ENCODE measurements at regions not wholly inside any gene's neighbourhood (a gene's known extent, or its start where the extent isn't known, plus 50 kb on each side); places are given as distances from the start of the nearest gene placed in this dataset.

- Histone ChIP-seq H3K4me1 (no peaks in the 10 kb centered on the region), H3K9me3 (no peaks in the 10 kb centered on the region), H3K27ac (no peak overlapping the region), H3K27me3 (no peaks in the 10 kb centered on the region), H3K4me3 (no peak overlapping the region), H3K36me3 (no peaks in the 10 kb centered on the region)
- no peak for TF ChIP-seq POLR2AphosphoS5 (IDR thresholded peaks at IDR 0.05)
- no peak for TF ChIP-seq CTCF (IDR thresholded peaks at IDR 0.05)
- TF ChIP-seq EP300 (IDR thresholded peaks at IDR 0.05) = no peak
- TF ChIP-seq POLR2A (IDR thresholded peaks at IDR 0.05) = no peak
- DNase-seq = no peak
- intact Hi-C loops (cut with DNase I; ENCODE audit: low total_unique reads) = no loop called here
- WGBS, 5 donors = 76 to 93% (median 89%) methylated on average over 1 of the region's 1 CpG
Measured at GRCh38 chr10:3698312-3698711, 86.7 kb downstream of the KLF6 start.

GRCh38 chr10:3693698-3694080, 91.3 kb downstream of the KLF6 start:
- intact Hi-C loops (cut with DNase I; ENCODE audit: low total_unique reads) = no loop called here

GRCh38 chr10:3693022-3693697, 91.8 kb downstream of the KLF6 start:
- no peak for TF ChIP-seq EP300 (IDR thresholded peaks at IDR 0.05)
- no peak for TF ChIP-seq CTCF (IDR thresholded peaks at IDR 0.05)
- no peak for TF ChIP-seq POLR2AphosphoS5 (IDR thresholded peaks at IDR 0.05)
- TF ChIP-seq POLR2A (IDR thresholded peaks at IDR 0.05) = no peak
- Histone ChIP-seq H3K4me3 (no peak overlapping the region), H3K27ac (no peak overlapping the region), H3K9me3 (no peaks in the 10 kb centered on the region), H3K4me1 (peaks cover 0 to 7% (median 0%) of the 10 kb centered on the region in 4 donors), H3K36me3 (no peaks in the 10 kb centered on the region), H3K27me3 (no peaks in the 10 kb centered on the region)
- WGBS, 5 donors = 92 to 95% (median 95%) methylated on average over 10 to 11 of the region's 11 CpGs
- DNase-seq = no peak
- intact Hi-C loops (cut with DNase I; ENCODE audit: low total_unique reads) = no loop called here

More at GRCh38 chr10:3693698-3694080, 91.3 kb downstream of the KLF6 start:
- DNase-seq = no peak
- H3K9me3 ChIP-seq = no peaks in the 10 kb centered on the region
- WGBS, 5 donors = 29 to 57% (median 46%) methylated on average over 1 of the region's 1 CpG
- no peak overlapping the region for H3K4me3 ChIP-seq
- H3K36me3 ChIP-seq = no peaks in the 10 kb centered on the region
- peaks cover 0 to 7% (median 0%) of the 10 kb centered on the region in 4 donors for H3K4me1 ChIP-seq
- TF ChIP-seq POLR2AphosphoS5 (IDR thresholded peaks at IDR 0.05) = no peak
- no peak for TF ChIP-seq CTCF (IDR thresholded peaks at IDR 0.05)
- no peak for TF ChIP-seq POLR2A (IDR thresholded peaks at IDR 0.05)
- no peak for TF ChIP-seq EP300 (IDR thresholded peaks at IDR 0.05)
- H3K27ac ChIP-seq = no peak overlapping the region
- no peaks in the 10 kb centered on the region for H3K27me3 ChIP-seq

- H3K4me3 ChIP-seq = no peak overlapping the region
- TF ChIP-seq POLR2AphosphoS5 (IDR thresholded peaks at IDR 0.05) (no peak), EP300 (IDR thresholded peaks at IDR 0.05) (no peak), POLR2A (IDR thresholded peaks at IDR 0.05) (no peak), CTCF (IDR thresholded peaks at IDR 0.05) (no peak)
- no peak for DNase-seq
- peak overlapping the region in 1 of 5 donors; percentile 20 for H3K27ac ChIP-seq
- intact Hi-C loops (cut with DNase I; ENCODE audit: low total_unique reads) = no loop called here
- no peaks in the 10 kb centered on the region for H3K27me3 ChIP-seq
- peaks cover 0 to 7% (median 0%) of the 10 kb centered on the region in 4 donors for H3K4me1 ChIP-seq
- 33 to 51% (median 42%) methylated on average over 7 of the region's 7 CpGs for WGBS, 5 donors
- no peaks in the 10 kb centered on the region for H3K9me3 ChIP-seq
- H3K36me3 ChIP-seq = no peaks in the 10 kb centered on the region
Measured at GRCh38 chr10:3692387-3692999, 92.5 kb downstream of the KLF6 start.

Data from stomach (tissue), 8 donors.